ENCODE measurements at regions not wholly inside any gene's neighbourhood (a gene's known extent, or its start where the extent isn't known, plus 50 kb on each side); places are given as distances from the start of the nearest gene placed in this dataset.

DNA sequence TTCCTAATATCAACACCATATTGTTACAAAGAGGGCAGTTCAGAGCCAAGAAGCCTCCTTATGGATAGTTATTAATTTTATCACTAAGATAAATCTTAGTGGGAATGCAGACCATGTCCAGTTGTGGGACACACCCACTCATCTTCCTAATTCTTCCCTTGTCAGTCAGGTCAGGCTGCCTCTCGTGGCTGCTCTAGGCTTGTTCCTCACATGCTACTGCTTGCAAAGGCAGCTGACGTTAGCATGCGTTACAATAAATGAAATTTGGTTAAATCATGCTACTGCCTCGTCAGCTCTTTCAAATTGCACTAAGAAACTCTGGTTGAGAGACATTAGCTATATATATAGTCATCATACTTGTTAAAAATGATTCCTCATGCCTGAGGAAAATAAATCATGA lies 108.4 kb downstream of the CAND1 start:
- TF ChIP-seq, protein P1, sequence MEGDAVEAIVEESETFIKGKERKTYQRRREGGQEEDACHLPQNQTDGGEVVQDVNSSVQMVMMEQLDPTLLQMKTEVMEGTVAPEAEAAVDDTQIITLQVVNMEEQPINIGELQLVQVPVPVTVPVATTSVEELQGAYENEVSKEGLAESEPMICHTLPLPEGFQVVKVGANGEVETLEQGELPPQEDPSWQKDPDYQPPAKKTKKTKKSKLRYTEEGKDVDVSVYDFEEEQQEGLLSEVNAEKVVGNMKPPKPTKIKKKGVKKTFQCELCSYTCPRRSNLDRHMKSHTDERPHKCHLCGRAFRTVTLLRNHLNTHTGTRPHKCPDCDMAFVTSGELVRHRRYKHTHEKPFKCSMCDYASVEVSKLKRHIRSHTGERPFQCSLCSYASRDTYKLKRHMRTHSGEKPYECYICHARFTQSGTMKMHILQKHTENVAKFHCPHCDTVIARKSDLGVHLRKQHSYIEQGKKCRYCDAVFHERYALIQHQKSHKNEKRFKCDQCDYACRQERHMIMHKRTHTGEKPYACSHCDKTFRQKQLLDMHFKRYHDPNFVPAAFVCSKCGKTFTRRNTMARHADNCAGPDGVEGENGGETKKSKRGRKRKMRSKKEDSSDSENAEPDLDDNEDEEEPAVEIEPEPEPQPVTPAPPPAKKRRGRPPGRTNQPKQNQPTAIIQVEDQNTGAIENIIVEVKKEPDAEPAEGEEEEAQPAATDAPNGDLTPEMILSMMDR (IDR thresholded peaks at IDR 0.05) = no peak
- TF ChIP-seq POLR2A (IDR thresholded peaks at IDR 0.05) (no peak), EP300 (IDR thresholded peaks at IDR 0.05) (no peak), POLR2AphosphoS5 (IDR thresholded peaks at IDR 0.05) (no peak)
